Pancreas (tissue), 10 donors: ENCODE measurements at regions not wholly inside any gene's neighbourhood (a gene's known extent, or its start where the extent isn't known, plus 50 kb on each side); places are given as distances from the start of the nearest gene placed in this dataset.

Source experiments
- ATAC-seq, 4 donors: fragments of 200-7000 bp; cut with Tn5 transposase; one replicate each; pipeline versions ENCODE4 v1.8.0 to v1.9.1; 2020; ENCODE audit warnings: mild to moderate bottlenecking in 4 of 4, moderate library complexity in 4 of 4
- DNase-seq, 6 donors: peaks; one replicate each; pipeline ENCODE4 v3.0.0-alpha.2; 2020
- FAIRE-seq: peaks from 2 replicates; lab custom pipeline; 2012; peaks lifted over from hg19 to GRCh38; lab: Jason Lieb, UNC
- H3K27ac ChIP-seq, 4 donors: fragments of 200-600 bp; sonication (generic); 1 replicate in 3 of 4; 2 replicates in 1 of 4; pipeline versions ENCODE4 v1.5.0 to v1.8.0; 2020
- H3K27me3 ChIP-seq, 4 donors: fragments of 200-600 bp; one replicate each; pipeline ENCODE4 v1.8.0; 2021
- H3K36me3 ChIP-seq, 3 donors: fragments of 200-600 bp; sonication (generic) in 1 of 3; one replicate each; pipeline versions ENCODE4 v1.5.0 to v1.8.0; 2020 to 2021
- H3K4me1 ChIP-seq, 3 donors: fragments of 200-600 bp; one replicate each; pipeline ENCODE4 v1.8.0; 2021
- H3K4me3 ChIP-seq, 4 donors: fragments of 200-600 bp; sonication (generic) in 2 of 4; one replicate each; pipeline versions ENCODE4 v1.5.0 to v1.8.0; 2020 to 2021
- H3K9me3 ChIP-seq, 4 donors: fragments of 200-600 bp; one replicate each; pipeline ENCODE4 v1.8.0; 2021
- CTCF ChIP-seq, 4 donors: fragments of 200-600 bp; sonication (generic) in 3 of 4; IDR thresholded peaks; one replicate each; pipeline versions ENCODE4 v1.5.0 to v1.8.0; 2021; ENCODE audit warnings: antibody characterized with exemption in 4 of 4
- WGBS, 2 donors: extraction: QIAGEN DNeasy Blood & Tissue Kit; methylation state at CpG; one replicate each; pipeline ENCODE4 v1.1.7; 2013; 5-methylcytosine and 5-hydroxymethylcytosine counted together
- intact Hi-C, 3 donors: fragments of 100-400 bp; cut with DNase I; formaldehyde crosslinking; loops; one replicate each; pipeline versions ENCODE4 v1.11.1 to v1.14.2; 2022
- donor health status: healthy with polysubstance abuse.
- donor health status: DM: no; HTN: no; CAD: no; lungs with moderate emphysema.
- donor health status: DM: no; HTN: no; CAD: no.
- donor health status: control.
- donor health status: control.
- donor health status: Bipolar disorder and iron deficiency.
- donor health status: DM: yes; HTN: yes; CAD: no.
- donor health status: DM: no; HTN: no; CAD: no.
- donor health status: DM: no; HTN: no; CAD: no.
- donor health status: DM: yes; HTN: yes; CAD: no.

DNA sequence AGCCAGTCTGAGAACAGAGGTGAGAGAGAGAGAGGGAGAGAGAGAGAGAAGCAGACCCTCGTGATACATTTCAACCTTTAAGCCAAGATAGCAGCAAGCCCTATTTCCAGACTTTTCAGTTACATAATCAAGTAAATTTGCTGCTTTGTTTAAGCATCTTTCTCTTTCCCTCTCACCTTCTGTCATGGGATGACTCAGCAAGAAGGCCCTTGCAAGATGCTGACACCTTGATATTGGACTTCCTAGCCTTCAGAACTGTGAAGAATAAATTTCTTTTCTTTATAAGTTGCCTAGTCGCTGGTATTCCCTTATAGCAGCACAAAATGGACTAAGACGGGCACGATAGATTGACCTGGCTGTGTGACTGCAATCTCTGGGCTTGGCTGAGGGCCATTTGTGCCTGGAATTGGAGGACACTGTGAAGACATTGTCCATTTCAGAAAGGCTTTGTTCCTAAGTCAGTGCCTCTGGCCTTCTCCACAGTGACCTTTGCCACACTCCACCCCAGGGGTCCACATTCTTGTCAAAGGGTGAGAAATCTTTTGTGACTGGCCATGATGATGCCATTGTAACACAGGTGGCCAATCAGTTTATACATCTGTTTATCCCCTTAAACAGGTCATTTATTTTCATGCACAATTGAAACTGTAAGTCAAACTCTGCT is 51.3 kb upstream of the ITSN2 start:
- TF ChIP-seq CTCF (IDR thresholded peaks at IDR 0.05) = no peak
- H3K4me1 ChIP-seq = no peaks in the 10 kb centered on the region
- FAIRE-seq = no peak
- intact Hi-C loops = loop anchor here in 1 of 3 donors (10.0 kb wide), 1 partner anchor 723 kb away; no protein-coding TSS in a partner anchor
- no peaks in the 10 kb centered on the region for H3K27me3 ChIP-seq
- 78 to 90% methylated on average over 4 of the region's 4 CpGs for WGBS, 2 donors
- DNase-seq = no peak
- no peak overlapping the region for H3K27ac ChIP-seq
- H3K9me3 ChIP-seq = no peaks in the 10 kb centered on the region
- ATAC-seq = no peak
- H3K4me3 ChIP-seq = no peak overlapping the region
- no peaks in the 10 kb centered on the region for H3K36me3 ChIP-seq

DNA sequence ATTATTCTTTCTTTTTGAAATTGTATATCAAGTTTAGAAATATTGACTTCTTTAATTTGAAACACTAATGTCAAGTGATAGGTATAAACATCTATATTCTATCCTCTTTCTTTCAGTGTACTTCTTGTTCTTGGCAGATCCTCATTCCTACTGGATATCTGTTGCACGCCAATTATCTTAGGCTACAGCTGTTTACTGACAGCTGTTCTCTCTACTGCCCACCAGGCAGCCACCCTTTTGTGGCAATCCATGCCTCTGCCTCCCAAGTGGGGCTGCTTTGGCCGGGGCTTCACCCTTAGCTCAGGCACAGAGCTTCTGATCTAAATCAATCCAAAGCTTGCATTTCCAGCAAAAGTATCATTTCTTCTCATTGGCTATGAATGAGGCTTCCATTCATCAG is 50.6 kb upstream of the ITSN2 start:
- Histone ChIP-seq H3K4me1 (no peaks in the 10 kb centered on the region), H3K36me3 (no peaks in the 10 kb centered on the region), H3K27ac (no peak overlapping the region), H3K4me3 (no peak overlapping the region), H3K27me3 (no peaks in the 10 kb centered on the region), H3K9me3 (no peaks in the 10 kb centered on the region)
- 71 to 76% methylated on average over 2 of the region's 2 CpGs for WGBS, 2 donors
- FAIRE-seq (no peak), DNase-seq (no peak), ATAC-seq (no peak)
- intact Hi-C loops = loop anchor here in 1 of 3 donors (10.0 kb wide), 1 partner anchor 724 kb away; no protein-coding TSS in a partner anchor
- no peak for TF ChIP-seq CTCF (IDR thresholded peaks at IDR 0.05)

GRCh38 chr2:24409700-24410556 is 49.6 kb upstream of the ITSN2 start:
- Histone ChIP-seq H3K27me3 (no peaks in the 10 kb centered on the region), H3K4me1 (no peaks in the 10 kb centered on the region), H3K36me3 (no peaks in the 10 kb centered on the region), H3K4me3 (no peak overlapping the region), H3K27ac (no peak overlapping the region), H3K9me3 (no peaks in the 10 kb centered on the region)
- 49 to 51% methylated on average over 13 of the region's 13 CpGs for whole genome bisulfite sequencing, 2 donors
- peak; percentile 45 to 80 (median 68) for TF ChIP-seq CTCF (IDR thresholded peaks at IDR 0.05)
- intact Hi-C loops = loop anchor here in 2 of 3 donors (5.0 to 10.0 kb wide), 3 partner anchors 412 to 725 kb away; no protein-coding TSS in a partner anchor
- FAIRE-seq (no peak), DNase-seq (peak in 2 of 6 donors; percentile 15 to 52), ATAC-seq (peak; percentile 67 to 94 (median 92))
